Fibroblast of lung (primary cell): ENCODE measurements at regions not wholly inside any gene's neighbourhood (a gene's known extent, or its start where the extent isn't known, plus 50 kb on each side); places are given as distances from the start of the nearest gene placed in this dataset.

ENCODE experiments used
- DNase-seq, 2 donors: peaks; one replicate each; pipeline versions ENCODE4 v3.0.0 to v3.0.0-alpha.2; 2010; ENCODE audit warnings: low read depth in 2 of 2
- H2AFZ ChIP-seq: 2 replicates; pipeline ENCODE4 v1.5.1; 2012; ENCODE audit warnings: low read length, control low read depth, inconsistent platforms
- H3K27ac ChIP-seq: 2 replicates; pipeline ENCODE4 v1.5.1; 2011; ENCODE audit warnings: low read length, control low read depth; ENCODE audit not compliant: insufficient read depth
- H3K27me3 ChIP-seq: 2 replicates; pipeline ENCODE4 v1.5.1; 2011; ENCODE audit warnings: mild to moderate bottlenecking, low read length; ENCODE audit not compliant: control insufficient read depth, insufficient read depth
- H3K36me3 ChIP-seq: 2 replicates; pipeline ENCODE4 v1.5.1; 2011; ENCODE audit warnings: low read length; ENCODE audit not compliant: control insufficient read depth, insufficient read depth
- H3K4me1 ChIP-seq: 2 replicates; pipeline ENCODE4 v1.5.1; 2011; ENCODE audit warnings: low read length; ENCODE audit not compliant: control insufficient read depth, insufficient read depth; ENCODE audit errors: extremely low read depth
- H3K4me2 ChIP-seq: 2 replicates; pipeline ENCODE4 v1.5.1; 2011; ENCODE audit warnings: low read length, control low read depth; ENCODE audit not compliant: insufficient read depth; ENCODE audit errors: extremely low read depth
- H3K4me3 ChIP-seq, 4 experiments: fragments of 200-600 bp in 1 of 4; sonication (generic) in 1 of 4; replicated peaks in 1 of 4; 2 replicates each; pipeline ENCODE4 v1.5.1; 2011 to 2016; ENCODE audit warnings: low read length in 4 of 4, low read depth in 3 of 4, mild to moderate bottlenecking in 3 of 4, control low read depth in 2 of 4, inconsistent platforms in 1 of 4, mixed read lengths in 1 of 4; ENCODE audit not compliant: insufficient read depth in 1 of 4; ENCODE audit errors: control extremely low read depth in 1 of 4
- H3K79me2 ChIP-seq: 2 replicates; pipeline ENCODE4 v1.5.1; 2012; ENCODE audit warnings: mild to moderate bottlenecking, low read length, inconsistent platforms; ENCODE audit not compliant: control insufficient read depth, insufficient read depth
- H3K9ac ChIP-seq: 2 replicates; pipeline ENCODE4 v1.5.1; 2011; ENCODE audit warnings: mild to moderate bottlenecking, low read length, control low read depth; ENCODE audit not compliant: insufficient read depth
- H3K9me3 ChIP-seq: 2 replicates; pipeline ENCODE4 v1.5.1; 2012; ENCODE audit warnings: low read depth, low read length; ENCODE audit not compliant: control insufficient read depth, insufficient read depth
- H4K20me1 ChIP-seq: 2 replicates; pipeline ENCODE4 v1.5.1; 2011; ENCODE audit warnings: low read length; ENCODE audit not compliant: control insufficient read depth, insufficient read depth; ENCODE audit errors: extremely low read depth
- CTCF ChIP-seq, 2 donors: IDR thresholded peaks in 1 of 2; conservative IDR thresholded peaks in 1 of 2; 1 replicate in 1 of 2; 2 replicates in 1 of 2; pipeline ENCODE4 v1.5.1; 2011 to 2012; ENCODE audit warnings: low read length in 2 of 2, control low read depth in 1 of 2, inconsistent platforms in 1 of 2, low read depth in 1 of 2, mild to moderate bottlenecking in 1 of 2
- EZH2 ChIP-seq: IDR thresholded peaks from 2 replicates; pipeline ENCODE4 v1.5.1; 2012; ENCODE audit warnings: low read length, control low read depth, mild to moderate bottlenecking; ENCODE audit errors: missing control alignments

GRCh38 chr1:73044241-73045036 lies 762.1 kb upstream of the NEGR1 start:
- Histone ChIP-seq H3K4me1 (no peaks in the 10 kb centered on the region), H3K9me3 (no peaks in the 10 kb centered on the region), H3K4me2 (no peak overlapping the region), H3K79me2 (no peaks in the 10 kb centered on the region), H3K9ac (no peak overlapping the region), H2AFZ (no peak overlapping the region), H4K20me1 (no peaks in the 10 kb centered on the region), H3K27me3 (no peaks in the 10 kb centered on the region), H3K36me3 (no peaks in the 10 kb centered on the region), H3K4me3 (no peak overlapping the region), H3K27ac (no peak overlapping the region)
- peak; percentile 1 to 8 for DNase-seq
- TF ChIP-seq EZH2 (no peak), CTCF (conservative IDR thresholded peaks at IDR 0.05 in 1 of 2, IDR thresholded peaks at IDR 0.05 in 1 of 2; ENCODE audit: low read depth in 1 of 2, low read length in 2 of 2) (no peak)

- H3K27ac ChIP-seq: no peak overlapping the region
- no peak for TF ChIP-seq EZH2
- no peak for TF ChIP-seq CTCF (conservative IDR thresholded peaks at IDR 0.05 in 1 of 2, IDR thresholded peaks at IDR 0.05 in 1 of 2; ENCODE audit: low read depth in 1 of 2, low read length in 2 of 2)
- no peaks in the 10 kb centered on the region for H3K4me1 ChIP-seq
- no peaks in the 10 kb centered on the region for H3K36me3 ChIP-seq
- no peak overlapping the region for H3K4me2 ChIP-seq
- H4K20me1 ChIP-seq: no peaks in the 10 kb centered on the region
- H2AFZ ChIP-seq: no peak overlapping the region
- H3K79me2 ChIP-seq: no peaks in the 10 kb centered on the region
- no peak for DNase-seq
- no peaks in the 10 kb centered on the region for H3K27me3 ChIP-seq
- H3K9ac ChIP-seq: no peak overlapping the region
- no peaks in the 10 kb centered on the region for H3K9me3 ChIP-seq
- H3K4me3 ChIP-seq: no peak overlapping the region
Observed at GRCh38 chr1:73042403-73042802, 760.1 kb upstream of the NEGR1 start.

GRCh38 chr1:73040811-73041210 lies 758.5 kb upstream of the NEGR1 start:
- H3K4me3 ChIP-seq: no peak overlapping the region
- H3K27ac ChIP-seq: no peak overlapping the region
- DNase-seq: no peak
- H3K4me1 ChIP-seq: no peaks in the 10 kb centered on the region
- H3K27me3 ChIP-seq: no peaks in the 10 kb centered on the region
- H3K36me3 ChIP-seq: no peaks in the 10 kb centered on the region
- no peaks in the 10 kb centered on the region for H3K9me3 ChIP-seq
- H4K20me1 ChIP-seq: no peaks in the 10 kb centered on the region
- H2AFZ ChIP-seq: no peak overlapping the region
- no peaks in the 10 kb centered on the region for H3K79me2 ChIP-seq
- no peak overlapping the region for H3K4me2 ChIP-seq
- no peak overlapping the region for H3K9ac ChIP-seq
- TF ChIP-seq CTCF (conservative IDR thresholded peaks at IDR 0.05 in 1 of 2, IDR thresholded peaks at IDR 0.05 in 1 of 2; ENCODE audit: low read depth in 1 of 2, low read length in 2 of 2) (no peak), EZH2 (no peak)
